Ishikawa (cell line): ENCODE measurements at regions not wholly inside any gene's neighbourhood (a gene's known extent, or its start where the extent isn't known, plus 50 kb on each side); places are given as distances from the start of the nearest gene placed in this dataset.

Source experiments
- CEBPB ChIP-seq: IDR thresholded peaks from 2 replicates; pipeline ENCODE4 v1.6.1; 2012
- CREB1 ChIP-seq: IDR thresholded peaks from 2 replicates; pipeline ENCODE4 v1.6.1; 2012; ENCODE audit warnings: low read depth
- EGR1 ChIP-seq: IDR thresholded peaks from 2 replicates; pipeline ENCODE4 v1.6.1; 2012
- EP300 ChIP-seq: IDR thresholded peaks from 2 replicates; pipeline ENCODE4 v1.6.1; 2012; ENCODE audit warnings: borderline replicate concordance
- FOXM1 ChIP-seq: IDR thresholded peaks from 2 replicates; pipeline ENCODE4 v1.6.1; 2012; ENCODE audit warnings: low read depth, borderline replicate concordance
- MAX ChIP-seq: IDR thresholded peaks from 2 replicates; pipeline ENCODE4 v1.6.1; 2012
- NFIC ChIP-seq: IDR thresholded peaks from 2 replicates; pipeline ENCODE4 v1.6.1; 2012
- RAD21 ChIP-seq: IDR thresholded peaks from 2 replicates; pipeline ENCODE4 v1.6.1; 2012; ENCODE audit warnings: low read depth
- REST ChIP-seq: IDR thresholded peaks from 2 replicates; pipeline ENCODE4 v1.6.1; 2012; ENCODE audit warnings: low read depth, mild to moderate bottlenecking
- TAF1 ChIP-seq: IDR thresholded peaks from 2 replicates; pipeline ENCODE4 v1.6.1; 2012; ENCODE audit warnings: low read depth, mild to moderate bottlenecking
- TCF12 ChIP-seq: IDR thresholded peaks from 2 replicates; pipeline ENCODE4 v1.6.1; 2012; ENCODE audit warnings: low read depth
- TEAD4 ChIP-seq: IDR thresholded peaks from 2 replicates; pipeline ENCODE4 v1.6.1; 2012
- USF1 ChIP-seq: IDR thresholded peaks from 2 replicates; pipeline ENCODE4 v1.6.1; 2012
- YY1 ChIP-seq: IDR thresholded peaks from 2 replicates; pipeline ENCODE4 v1.6.1; 2012; ENCODE audit warnings: low read depth
- ZBTB7A ChIP-seq: IDR thresholded peaks from 2 replicates; pipeline ENCODE4 v1.6.1; 2012; ENCODE audit warnings: low read depth

- TF ChIP-seq EGR1 (no peak), REST (no peak), TAF1 (no peak), USF1 (no peak), CEBPB (no peak), ZBTB7A (no peak), YY1 (no peak), NFIC (no peak), MAX (no peak), TCF12 (no peak), RAD21 (no peak), CREB1 (no peak), FOXM1 (no peak), EP300 (no peak), TEAD4 (no peak)
Measured at GRCh38 chr6:45816674-45817297, 198.9 kb downstream of the CLIC5 start.

- TF ChIP-seq EP300 (no peak), FOXM1 (no peak), TAF1 (no peak), YY1 (no peak), CREB1 (no peak), TEAD4 (no peak), ZBTB7A (no peak), EGR1 (no peak), NFIC (no peak), MAX (no peak), RAD21 (no peak), REST (no peak)
Measured at GRCh38 chr6:45815466-45816125, 200.1 kb downstream of the CLIC5 start.

- TF ChIP-seq CEBPB, result no peak
- TF ChIP-seq NFIC, result no peak
- no peak for TF ChIP-seq TAF1
- no peak for TF ChIP-seq ZBTB7A
- TF ChIP-seq REST, result no peak
- no peak for TF ChIP-seq USF1
- no peak for TF ChIP-seq EP300
- no peak for TF ChIP-seq EGR1
- TF ChIP-seq CREB1, result no peak
- TF ChIP-seq FOXM1, result no peak
- TF ChIP-seq MAX, result no peak
- no peak for TF ChIP-seq YY1
- no peak for TF ChIP-seq TEAD4
- TF ChIP-seq RAD21, result no peak
- no peak for TF ChIP-seq TCF12
Measured at GRCh38 chr6:45814772-45815171, 200.9 kb downstream of the CLIC5 start.

GRCh38 chr6:45813943-45814342, 201.7 kb downstream of the CLIC5 start:
- TF ChIP-seq EP300 (no peak), TEAD4 (no peak)
